SKM-1 treated with dmso at 0.1 percent for 144 hours (cell line): ENCODE measurements at regions not wholly inside any gene's neighbourhood (a gene's known extent, or its start where the extent isn't known, plus 50 kb on each side); places are given as distances from the start of the nearest gene placed in this dataset.

Experiments
- DNase-seq: peaks from one replicate; lab custom pipeline; 2025; ENCODE audit not compliant: unreplicated experiment; lab: John Stamatoyannopoulos, UW

DNA sequence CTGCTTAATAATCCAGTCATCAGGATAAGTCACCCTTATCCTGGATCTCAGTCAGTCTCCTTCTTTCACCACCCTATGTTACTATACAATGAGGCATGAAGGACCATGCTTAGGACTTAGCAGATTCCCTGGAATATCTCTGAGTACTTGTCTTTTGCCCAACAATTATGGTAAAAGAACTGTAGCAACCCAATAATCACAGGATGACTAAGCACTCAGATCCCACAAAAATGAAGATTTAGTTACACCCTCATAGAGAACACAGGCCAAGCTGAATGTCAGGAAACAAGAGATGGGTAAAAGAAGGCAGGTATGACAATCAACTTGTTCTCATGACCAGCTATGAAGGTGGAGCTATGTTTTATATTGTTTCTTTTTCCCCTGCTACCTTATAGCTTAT, 91.4 kb downstream of the EDN1 start:
- no peak for DNase-seq

DNA sequence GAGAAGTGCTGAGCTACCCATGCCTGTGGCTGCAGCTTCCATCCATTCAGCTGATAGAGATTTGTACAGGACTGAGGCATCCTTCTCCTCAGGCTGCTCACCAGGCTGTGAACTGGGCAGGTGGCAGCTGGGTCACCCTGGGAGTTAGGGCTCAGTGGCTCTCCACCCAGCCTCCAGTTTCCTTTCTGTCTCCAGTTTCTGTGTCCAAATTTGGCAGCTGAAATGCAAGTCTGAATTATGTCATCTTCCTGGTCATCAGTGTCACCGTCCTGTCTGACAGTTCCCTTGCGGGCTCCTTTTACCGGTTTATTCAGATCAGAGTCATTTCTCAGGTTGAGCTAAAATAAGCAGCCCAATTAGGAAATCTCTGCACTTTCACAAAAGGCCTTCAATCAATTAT, 93.3 kb downstream of the EDN1 start:
- DNase-seq = no peak

DNA sequence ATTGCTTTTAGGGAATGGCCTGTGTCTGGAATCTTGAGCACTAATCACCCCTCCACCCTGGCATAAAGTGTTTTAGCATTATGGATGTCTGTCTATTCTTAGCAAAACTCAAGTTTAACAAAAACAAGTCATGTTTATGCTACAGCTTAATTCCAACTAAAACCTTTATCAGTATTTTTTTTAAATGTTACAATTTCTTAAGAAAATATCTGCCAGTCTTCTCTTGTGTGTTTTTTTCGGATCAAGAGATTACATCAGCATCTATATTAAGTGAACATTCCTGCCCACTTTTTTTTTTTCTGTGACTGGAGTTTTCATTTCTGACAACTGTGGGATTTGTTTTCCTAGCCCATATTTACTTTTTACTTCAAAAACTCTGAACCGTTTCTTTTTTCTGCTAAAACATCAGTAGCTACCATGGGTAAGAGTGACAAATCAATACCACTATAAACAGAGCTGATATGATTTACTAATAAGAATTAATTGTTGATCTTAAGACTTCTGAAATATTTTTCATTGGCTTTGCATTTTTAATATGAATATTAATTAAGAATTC, 94.3 kb downstream of the EDN1 start:
- DNase-seq = no peak

DNA sequence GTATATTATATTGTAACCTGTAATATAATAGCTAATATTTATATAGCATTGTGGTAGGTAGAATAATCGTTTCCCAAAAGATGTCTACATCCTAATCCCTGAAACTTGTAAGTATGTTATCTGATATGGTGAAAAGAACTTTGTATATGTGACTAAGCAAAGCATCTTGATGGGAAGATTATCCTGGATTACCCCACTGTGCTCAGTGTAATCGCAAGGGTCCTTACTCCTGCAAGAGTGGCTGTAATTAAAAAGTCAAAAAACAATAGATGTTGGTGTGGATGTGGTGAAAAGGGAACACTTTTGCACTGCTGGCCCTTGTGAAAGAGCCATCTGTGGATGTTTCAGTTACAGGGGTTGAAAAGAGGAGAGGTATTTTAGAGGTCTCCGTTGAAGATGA, 95.2 kb downstream of the EDN1 start:
- DNase-seq = no peak

DNA sequence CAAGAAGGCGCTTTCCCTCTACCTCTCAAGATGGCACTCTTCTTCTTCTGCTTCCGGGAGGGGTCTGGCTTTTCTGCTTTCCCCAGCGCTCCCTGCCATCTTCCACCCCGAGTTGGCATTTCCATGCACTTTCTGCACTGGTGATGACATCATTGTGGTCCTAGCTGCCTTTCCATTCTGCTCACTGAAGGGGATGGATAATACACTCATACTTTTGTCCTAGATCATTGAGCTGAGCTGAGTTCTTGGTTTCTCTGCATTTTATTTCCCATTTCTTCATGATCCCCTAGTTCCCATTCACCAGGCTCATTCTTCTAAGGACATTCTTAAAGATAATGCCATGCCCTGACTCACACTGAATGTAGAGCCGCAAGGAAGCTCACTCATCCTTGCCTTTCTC, 96.7 kb downstream of the EDN1 start:
- no peak for DNase-seq

DNA sequence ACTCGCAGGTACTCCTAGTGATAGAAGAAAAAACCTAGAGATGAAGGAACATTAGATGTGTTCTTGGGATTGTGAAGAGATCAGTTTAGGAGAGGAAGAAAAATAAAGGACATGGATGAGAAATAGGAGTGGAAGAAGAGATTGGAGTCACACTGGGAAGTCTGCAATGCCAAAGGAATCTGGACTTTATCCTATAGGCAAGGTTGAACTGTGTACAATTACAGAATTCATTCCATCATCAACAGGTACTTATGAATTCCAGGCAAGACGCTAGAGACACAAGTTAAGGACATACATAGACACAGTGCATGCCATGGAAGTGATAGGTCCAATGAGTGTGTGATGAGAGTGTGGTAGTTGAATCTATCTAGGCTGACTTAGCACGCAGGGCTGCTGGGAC, 101.3 kb downstream of the EDN1 start:
- no peak for DNase-seq

DNA sequence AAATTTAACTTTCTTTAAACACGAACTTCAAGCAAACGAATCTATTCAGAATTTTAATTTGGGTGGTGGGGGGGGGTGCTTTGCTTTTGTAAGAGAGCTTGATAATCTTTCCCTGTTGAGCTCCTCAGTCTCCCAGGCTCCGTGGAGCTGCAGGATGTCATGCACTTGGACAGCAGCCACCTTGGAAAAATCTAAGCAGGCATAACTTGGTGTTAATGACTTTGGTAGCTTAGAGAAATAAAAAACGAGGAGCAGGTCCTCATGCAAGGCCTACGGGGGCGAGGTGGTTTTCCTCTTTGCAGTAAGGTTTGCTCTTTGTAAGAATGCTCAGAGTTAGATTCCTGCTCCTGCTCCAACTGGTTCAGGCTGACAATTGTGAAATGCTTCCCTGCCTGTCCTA, 102.3 kb downstream of the EDN1 start:
- DNase-seq = no peak

DNA sequence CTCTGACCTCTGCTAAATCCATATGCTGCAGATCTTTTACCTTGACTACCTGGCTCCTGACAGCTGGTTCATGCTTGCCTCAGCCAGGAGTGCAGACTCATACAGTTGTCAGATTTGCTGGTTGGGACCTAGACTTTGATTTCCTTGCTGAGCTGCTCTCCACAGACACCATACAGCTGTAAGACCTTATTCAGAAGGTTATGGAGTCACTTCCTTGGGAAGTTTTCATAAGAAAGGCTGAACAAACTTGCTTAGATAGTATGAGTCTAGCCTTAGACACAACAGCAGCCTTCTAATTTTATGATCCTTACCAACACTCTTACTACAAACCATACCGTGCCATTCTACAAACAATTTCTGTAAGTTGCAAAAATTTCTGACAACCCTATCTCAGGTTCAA, 102.9 kb downstream of the EDN1 start:
- DNase-seq = no peak

DNA sequence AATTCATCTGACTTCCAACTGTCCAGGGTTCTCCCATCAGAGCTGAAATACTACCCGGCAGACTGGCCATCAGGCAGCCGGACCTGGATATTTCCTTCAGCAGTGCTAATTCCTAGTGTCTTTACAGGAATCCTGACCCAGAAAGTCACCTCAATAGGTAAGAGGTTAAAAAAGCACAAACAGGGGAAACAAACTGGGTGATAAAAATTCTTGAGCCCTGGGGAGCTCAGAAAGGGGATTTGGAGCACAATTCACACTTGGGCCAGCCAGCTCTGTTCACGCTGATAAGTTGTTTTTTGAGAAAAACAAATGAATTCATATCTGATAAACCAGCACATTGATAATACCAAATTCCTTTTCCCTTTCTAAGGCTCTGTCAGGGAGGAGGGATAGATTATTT, 104.0 kb downstream of the EDN1 start:
- DNase-seq = no peak

DNA sequence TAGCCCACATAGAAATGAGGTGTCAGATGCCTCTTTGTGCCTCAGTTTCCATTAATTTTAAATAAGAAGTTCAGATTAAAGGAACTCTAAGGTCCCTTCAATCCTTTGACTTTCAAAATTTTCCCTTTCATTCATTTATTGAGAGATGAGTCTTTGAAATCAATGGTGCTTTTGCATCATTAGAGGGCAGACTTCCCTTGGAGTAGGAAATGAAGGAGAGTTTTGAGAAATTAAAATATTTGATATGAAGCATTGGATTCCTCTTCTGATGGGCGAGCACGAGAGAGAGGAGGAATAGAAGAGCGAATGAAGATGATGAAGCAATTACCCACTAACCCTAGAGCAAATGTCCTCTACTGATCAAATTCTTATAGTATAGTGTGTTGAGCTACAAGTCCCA, 105.7 kb downstream of the EDN1 start:
- no peak for DNase-seq

DNA sequence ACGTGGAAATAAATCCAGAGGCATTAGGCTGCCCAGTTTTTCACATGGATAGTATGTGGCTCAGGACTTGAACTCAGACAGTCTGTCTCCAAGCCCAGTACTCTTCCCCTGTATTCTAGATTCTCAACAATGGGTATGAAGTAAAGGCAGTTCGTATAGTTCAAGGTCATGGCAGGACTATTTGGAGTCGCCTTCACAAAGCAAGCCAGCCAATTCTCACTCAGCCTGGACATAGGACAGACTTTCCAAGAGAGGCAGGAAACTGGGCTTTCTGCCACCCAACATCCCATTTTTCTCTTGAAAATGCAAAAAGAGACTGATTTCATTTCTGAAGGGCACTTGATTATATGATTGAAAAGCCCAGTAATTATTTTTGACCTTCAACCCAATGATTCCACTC, 111.0 kb downstream of the EDN1 start:
- no peak for DNase-seq

DNA sequence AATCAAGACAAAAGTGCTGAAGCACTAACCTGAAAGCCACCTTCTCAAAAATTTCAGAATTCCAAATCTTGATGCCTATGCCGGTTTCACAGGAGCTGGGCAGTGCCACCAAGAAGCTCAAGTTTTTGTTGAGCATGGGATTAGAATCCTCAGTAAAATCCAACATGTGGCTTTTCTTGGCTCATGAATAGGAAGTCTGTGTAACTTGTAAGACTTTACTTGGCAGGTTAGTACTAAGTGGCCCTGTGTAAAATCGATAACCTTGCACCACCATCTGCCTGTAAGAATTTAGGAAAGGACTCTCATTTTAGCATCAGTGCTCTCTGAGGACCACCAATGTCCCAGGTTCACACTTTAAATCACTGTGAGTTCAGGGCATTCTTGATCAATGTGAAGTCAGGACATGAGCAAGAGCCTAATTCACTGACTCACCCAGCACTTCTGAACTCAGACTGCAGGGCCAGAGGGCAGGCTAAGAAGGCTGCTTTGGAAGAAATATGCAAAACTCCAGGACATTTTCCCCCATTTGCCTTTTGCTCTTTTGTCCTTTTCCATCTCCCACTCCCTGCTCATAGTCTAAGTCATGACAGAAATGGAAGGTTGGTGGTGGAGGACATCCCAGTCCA, 113.2 kb downstream of the EDN1 start:
- DNase-seq = no peak

DNA sequence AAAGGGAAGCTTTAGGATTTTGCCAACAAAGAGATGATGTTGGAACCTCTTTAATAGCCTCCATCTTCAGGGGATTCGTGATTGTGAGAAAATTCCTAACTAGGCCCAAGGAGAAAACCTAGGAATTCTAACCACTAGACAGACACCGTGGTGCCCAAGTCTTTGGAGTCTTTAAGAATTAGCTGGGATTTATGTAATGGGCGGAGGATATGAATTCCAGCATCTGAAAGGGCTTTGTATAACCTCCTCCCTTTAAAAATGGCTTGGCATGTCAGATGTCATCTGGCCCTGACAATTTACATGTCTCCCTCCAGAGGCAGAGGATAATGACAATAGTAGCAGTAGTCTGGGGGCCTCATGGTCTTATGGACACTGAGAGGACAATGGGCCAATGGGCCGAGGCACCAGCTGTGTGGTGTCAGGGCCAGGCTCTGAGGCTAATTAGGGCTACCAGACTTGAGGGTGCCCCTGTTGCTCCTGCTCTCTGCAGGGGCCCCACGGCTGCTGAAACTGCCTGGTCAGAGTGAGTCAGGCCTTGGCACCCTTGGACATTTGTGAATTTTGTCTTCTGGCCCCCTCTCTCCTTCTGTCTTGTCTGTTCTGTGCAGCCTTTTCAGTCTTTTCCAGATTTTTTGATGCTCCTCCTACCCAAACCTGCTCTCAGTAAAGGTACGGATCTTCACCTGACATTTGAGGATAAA, 113.9 kb downstream of the EDN1 start:
- no peak for DNase-seq

DNA sequence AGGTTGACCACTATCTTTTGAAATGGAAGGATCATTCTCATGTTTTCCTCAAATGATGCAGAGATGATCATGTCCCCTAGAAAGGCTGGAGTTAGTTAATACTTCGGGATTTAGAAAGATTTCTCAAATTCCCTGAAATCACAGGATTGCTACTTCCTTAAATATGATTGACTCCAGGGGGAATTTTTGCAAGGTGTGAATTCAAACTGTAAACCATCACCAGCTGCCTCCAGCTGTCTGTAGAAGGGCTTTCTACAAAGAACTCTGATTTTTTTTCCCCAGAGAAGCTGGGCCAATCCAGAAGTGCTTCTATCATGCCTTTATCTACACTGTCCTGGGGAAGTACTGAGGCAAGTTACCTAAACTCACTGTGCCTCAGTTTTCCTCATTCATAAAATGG, 114.5 kb downstream of the EDN1 start:
- no peak for DNase-seq

DNA sequence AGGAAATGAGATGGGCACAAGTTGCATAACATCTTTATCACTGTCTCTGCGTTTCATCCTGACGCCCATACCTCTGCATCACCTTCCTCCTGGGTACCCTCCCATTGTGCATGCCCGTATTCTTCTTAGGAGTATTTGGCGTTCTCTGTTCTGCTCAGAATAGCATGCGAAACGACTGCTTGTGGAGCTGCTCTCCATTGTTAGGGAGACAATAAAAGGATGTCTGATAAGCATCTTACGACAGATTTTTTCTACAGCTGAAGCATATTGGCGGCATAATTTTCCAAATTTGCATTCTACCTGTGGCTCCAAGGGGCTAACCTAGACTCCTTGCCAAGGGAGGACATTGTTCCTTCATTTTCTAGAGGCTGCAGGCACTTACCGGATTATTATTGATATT, 118.6 kb downstream of the EDN1 start:
- DNase-seq = no peak

DNA sequence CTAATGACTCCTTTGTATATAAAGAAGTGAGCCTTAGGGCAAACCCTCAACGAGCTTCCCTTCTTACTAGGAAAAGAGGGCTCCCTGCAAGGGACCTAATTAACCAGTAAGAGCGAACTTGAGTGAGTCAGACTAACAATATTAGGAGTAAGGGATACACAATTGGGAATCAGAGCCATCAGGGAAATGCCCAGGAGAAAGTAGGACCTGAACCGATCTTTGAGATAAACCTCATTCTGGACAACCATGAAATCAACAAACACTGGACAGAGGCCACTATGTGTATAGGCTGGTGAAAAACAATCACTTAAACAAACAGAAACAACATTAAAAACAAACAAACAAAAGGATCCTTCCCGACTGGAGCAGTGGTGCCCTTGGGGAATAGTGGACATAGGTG, 120.8 kb downstream of the EDN1 start:
- no peak for DNase-seq

DNA sequence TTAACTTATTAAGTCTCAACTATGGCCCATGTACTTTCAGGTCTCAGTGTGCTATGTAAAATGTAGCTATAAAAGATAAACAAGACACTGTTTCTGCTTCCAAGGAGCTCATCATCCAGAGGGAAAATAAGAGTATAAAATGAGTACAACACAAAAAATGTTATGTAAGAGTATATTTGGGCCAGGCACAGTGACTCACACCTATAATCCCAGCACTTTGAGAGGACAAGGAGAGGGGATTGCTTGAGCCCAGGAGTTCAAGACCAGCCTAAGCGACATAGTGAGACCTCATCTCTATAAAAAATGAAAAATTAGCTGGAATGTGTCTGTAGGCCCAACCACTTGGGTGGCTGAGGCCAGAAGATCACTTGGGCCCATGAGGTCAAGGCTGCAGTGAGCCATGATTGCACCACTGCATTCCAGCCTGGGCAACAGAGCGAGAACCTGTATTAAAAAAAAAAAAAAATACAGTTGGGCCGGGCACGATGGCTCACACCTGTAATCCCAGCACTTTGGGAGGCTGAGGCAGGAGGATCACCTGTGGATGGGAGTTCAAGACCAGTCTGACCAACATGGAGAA, 124.0 kb downstream of the EDN1 start:
- no peak for DNase-seq

DNA sequence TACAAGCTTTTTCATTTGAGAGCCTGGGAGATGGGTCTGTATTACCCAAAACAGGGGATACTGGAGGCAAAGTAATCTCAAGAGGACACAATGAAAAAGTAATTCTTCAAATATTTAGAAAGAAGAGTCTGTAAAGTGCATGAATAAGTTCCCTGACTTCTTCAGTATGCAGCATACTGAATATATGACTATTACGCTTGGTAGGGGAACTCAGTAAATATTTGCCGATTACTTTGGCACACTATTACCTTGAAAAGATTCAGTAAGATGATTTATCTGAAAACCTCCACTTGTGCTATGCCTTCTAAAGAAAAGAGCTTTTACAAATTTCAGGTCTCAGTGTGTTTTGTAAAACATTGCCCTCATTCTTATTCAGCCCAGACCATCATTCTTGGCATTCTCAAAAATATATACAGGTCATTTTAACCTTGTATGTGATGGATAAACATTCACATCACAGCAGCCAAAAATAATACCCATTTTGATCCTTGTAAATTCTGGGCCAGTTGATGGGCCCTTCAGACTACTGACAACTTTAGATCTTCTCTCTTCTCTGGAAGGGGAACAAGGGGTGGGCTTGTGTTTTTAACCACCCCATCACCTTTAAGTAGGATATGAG, 125.9 kb downstream of the EDN1 start:
- no peak for DNase-seq

DNA sequence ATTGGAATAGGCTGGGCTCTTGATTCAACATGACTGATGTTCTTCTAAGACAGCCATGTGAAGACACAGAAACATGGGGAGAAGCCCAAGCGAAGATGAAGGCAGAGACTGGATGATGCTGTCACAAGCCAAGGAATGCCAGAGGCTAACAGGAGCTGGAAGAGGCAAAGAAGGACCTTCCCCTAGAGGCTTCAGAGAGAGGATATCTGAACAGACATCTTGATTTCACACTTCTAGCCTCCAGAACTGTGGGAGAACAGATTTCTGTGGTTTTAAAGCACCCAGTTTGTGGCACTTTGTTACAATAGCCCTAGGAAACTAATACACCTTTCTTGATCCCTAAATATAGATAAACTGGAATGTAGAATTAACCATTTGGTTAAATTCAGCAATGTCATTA, 127.0 kb downstream of the EDN1 start:
- no peak for DNase-seq

DNA sequence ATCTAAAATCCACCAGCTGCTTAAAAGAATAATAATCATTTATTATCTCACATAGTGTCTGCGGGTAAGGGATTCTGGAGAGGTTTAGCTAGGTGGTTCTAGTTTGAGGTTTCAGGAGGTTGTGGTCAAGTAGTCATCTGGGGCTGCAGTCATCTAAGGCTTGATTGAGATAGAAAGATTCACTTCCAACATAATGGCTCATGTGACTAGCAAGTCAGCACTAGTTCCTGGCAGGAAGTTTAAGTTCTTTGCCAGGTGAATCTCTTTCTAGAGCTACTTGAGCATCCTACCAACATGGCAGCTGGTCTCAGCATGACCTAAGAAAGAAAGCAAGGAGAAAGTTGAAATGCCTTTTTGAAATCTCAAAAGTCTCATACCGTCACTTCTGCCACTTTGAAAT, 128.8 kb downstream of the EDN1 start:
- DNase-seq = no peak

DNA sequence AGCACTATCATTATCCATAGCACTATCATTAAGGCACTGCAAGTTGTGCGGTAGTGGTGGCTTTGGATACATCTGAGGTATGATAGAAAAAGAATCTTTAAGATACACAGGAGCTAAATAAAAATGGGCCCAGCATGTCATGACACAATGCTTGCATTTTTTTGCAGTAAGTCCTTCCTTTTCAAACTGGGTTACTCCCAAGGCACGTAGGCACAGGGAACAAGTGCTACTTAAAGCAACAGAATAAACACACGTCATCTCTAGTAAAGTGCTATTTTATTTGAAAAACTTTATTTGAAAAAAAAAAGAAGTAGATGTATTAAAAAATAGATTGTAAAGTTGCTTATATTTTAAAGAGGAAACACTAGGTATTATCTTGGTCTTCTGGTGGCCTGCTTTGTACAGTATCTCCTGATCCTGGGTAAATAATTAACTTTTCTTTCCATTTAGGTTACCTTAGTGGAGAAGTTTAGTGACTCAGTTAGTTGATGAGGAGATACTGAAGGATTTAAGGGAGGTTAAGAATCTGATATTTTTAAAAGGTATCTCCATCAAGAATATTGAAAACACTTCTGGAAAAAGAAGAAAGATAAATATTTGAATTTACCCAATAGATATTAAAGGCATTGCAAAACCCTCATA, 129.6 kb downstream of the EDN1 start:
- no peak for DNase-seq

DNA sequence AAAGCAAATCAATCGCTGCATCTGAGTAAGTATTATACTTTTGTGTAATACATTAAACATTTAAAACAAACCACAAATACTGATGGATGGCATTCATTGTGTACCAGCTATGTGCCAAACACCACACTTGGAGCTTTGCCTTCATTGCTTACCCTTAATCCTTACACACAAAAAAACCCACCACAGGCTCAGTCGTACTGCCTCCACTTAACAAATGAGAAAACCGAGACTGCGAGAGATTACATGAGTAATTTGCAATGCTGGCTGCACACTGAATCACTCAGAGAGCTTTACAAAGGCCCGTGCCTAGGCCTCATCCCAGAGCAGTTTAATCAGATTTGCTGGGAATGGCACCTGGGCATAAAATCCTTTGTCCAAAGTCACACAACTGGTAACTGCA, 130.5 kb downstream of the EDN1 start:
- no peak for DNase-seq
